ENCODE measurements at regions not wholly inside any gene's neighbourhood (a gene's known extent, or its start where the extent isn't known, plus 50 kb on each side); places are given as distances from the start of the nearest gene placed in this dataset.

DNA sequence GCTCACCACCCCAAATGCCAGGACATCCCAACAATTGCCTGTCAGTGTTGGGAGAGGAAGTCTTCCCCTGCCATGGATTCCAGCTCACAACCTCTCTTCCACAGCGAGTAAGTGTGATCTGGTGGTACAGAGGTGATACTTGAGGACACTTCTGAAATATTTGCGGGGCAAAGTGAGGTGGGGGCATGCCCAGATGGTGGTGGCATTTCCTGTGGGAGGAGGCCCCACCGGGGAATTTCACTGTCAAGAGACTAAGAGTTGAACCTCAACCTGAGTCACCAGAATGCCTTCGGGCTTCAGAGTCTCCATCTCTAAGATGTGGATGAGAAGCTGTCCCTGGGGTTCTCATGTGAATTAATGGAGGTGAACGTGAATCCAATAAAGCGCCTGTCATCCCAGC is 122.3 kb upstream of the RFLNA start:
- TF ChIP-seq USF2 (IDR thresholded peaks at IDR 0.05) (no peak), POLR2A (IDR thresholded peaks at IDR 0.05; ENCODE audit: low read length) (no peak)
